ENCODE measurements at regions not wholly inside any gene's neighbourhood (a gene's known extent, or its start where the extent isn't known, plus 50 kb on each side); places are given as distances from the start of the nearest gene placed in this dataset.
"Not testable (repeated sequence)": the region's sequence is repeated elsewhere in the genome, so short reads cannot be mapped to it uniquely, and the experiment has no call there.

GRCh38 chr2:181737302-181737701 is 57.0 kb upstream of the NEUROD1 start:
- Mint-ChIP-seq H3K27me3 (ENCODE audit: low read depth) (peaks cover 19% of the 10 kb centered on the region), H3K9me3 (peaks cover 18% of the 10 kb centered on the region)
- not testable (repeated sequence) for H3K4me1 Mint-ChIP-seq; H3K27ac Mint-ChIP-seq; H3K36me3 Mint-ChIP-seq; H3K4me3 Mint-ChIP-seq; DNase-seq (ENCODE audit: low spot score in 2 of 2, unreplicated experiment in 2 of 2)

- no peaks in the 10 kb centered on the region for H3K36me3 Mint-ChIP-seq
- DNase-seq (ENCODE audit: low spot score in 2 of 2, unreplicated experiment in 2 of 2) = no peak
- H3K4me1 Mint-ChIP-seq = peaks cover 9% of the 10 kb centered on the region
- no peak overlapping the region for H3K4me3 Mint-ChIP-seq
- H3K27ac Mint-ChIP-seq = no peak overlapping the region
- TF ChIP-seq, protein P1, sequence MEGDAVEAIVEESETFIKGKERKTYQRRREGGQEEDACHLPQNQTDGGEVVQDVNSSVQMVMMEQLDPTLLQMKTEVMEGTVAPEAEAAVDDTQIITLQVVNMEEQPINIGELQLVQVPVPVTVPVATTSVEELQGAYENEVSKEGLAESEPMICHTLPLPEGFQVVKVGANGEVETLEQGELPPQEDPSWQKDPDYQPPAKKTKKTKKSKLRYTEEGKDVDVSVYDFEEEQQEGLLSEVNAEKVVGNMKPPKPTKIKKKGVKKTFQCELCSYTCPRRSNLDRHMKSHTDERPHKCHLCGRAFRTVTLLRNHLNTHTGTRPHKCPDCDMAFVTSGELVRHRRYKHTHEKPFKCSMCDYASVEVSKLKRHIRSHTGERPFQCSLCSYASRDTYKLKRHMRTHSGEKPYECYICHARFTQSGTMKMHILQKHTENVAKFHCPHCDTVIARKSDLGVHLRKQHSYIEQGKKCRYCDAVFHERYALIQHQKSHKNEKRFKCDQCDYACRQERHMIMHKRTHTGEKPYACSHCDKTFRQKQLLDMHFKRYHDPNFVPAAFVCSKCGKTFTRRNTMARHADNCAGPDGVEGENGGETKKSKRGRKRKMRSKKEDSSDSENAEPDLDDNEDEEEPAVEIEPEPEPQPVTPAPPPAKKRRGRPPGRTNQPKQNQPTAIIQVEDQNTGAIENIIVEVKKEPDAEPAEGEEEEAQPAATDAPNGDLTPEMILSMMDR (IDR thresholded peaks at IDR 0.05; ENCODE audit: unreplicated experiment) = no peak
- peaks cover 16% of the 10 kb centered on the region for H3K27me3 Mint-ChIP-seq (ENCODE audit: low read depth)
- H3K9me3 Mint-ChIP-seq = peaks cover 10% of the 10 kb centered on the region
Observed at GRCh38 chr2:181738074-181738473, 57.8 kb upstream of the NEUROD1 start.

GRCh38 chr2:181738563-181738962 is 58.2 kb upstream of the NEUROD1 start:
- peaks cover 13% of the 10 kb centered on the region for H3K27me3 Mint-ChIP-seq (ENCODE audit: low read depth)
- peaks cover 8% of the 10 kb centered on the region for H3K9me3 Mint-ChIP-seq
- H3K4me1 Mint-ChIP-seq = peaks cover 12% of the 10 kb centered on the region
- no peaks in the 10 kb centered on the region for H3K36me3 Mint-ChIP-seq
- TF ChIP-seq, protein P1 (IDR thresholded peaks at IDR 0.05; ENCODE audit: unreplicated experiment) = no peak
- H3K4me3 Mint-ChIP-seq = no peak overlapping the region
- no peak for DNase-seq (ENCODE audit: low spot score in 2 of 2, unreplicated experiment in 2 of 2)
- no peak overlapping the region for H3K27ac Mint-ChIP-seq

DNA sequence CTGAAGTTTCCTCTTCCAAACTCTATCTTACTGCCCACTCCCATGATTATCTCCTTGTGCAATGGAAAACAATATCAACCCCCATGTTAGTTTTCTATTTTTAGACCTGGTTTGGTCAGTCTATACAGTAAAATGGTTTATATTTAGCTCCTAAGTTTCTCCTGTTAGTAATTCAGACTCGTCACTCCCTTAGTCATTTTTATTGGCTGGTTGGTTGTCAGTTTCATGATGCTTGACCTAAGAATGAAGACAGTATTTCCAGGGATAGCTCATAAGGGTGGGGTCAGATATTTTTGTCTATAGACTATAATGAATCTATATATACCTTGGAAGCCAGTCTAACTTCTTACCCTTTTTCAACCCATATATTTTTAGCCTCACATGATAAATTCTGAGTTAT is 61.4 kb upstream of the NEUROD1 start:
- no peak overlapping the region for H3K4me3 Mint-ChIP-seq
- TF ChIP-seq, protein P1 (IDR thresholded peaks at IDR 0.05; ENCODE audit: unreplicated experiment) = no peak
- H3K4me1 Mint-ChIP-seq = peaks cover 18% of the 10 kb centered on the region
- no peaks in the 10 kb centered on the region for H3K36me3 Mint-ChIP-seq
- H3K9me3 Mint-ChIP-seq = peaks cover 3% of the 10 kb centered on the region
- peaks cover 1% of the 10 kb centered on the region for H3K27me3 Mint-ChIP-seq (ENCODE audit: low read depth)
- no peak for DNase-seq (ENCODE audit: low spot score in 2 of 2, unreplicated experiment in 2 of 2)
- no peak overlapping the region for H3K27ac Mint-ChIP-seq

DNA sequence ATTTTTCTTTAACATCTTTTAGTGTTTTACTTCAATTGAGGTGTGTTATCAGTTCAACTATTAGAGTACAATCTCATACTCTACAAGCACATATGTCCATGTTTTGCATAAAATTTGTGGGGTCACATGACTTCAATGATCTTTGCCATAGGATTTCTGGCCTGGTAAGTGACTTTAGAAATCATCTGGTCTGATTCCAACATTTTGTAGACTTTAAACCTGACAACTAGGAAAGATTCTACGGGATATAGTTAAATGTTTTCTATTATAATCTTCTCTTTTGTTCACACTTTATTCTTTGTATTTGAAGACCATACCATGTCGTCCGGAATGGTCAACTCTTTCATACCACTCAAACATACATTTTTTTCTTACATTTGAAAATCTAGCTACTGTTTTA is 62.0 kb upstream of the NEUROD1 start:
- H3K9me3 Mint-ChIP-seq = peaks cover 6% of the 10 kb centered on the region
- H3K27ac Mint-ChIP-seq = no peak overlapping the region
- H3K36me3 Mint-ChIP-seq = peaks cover 3% of the 10 kb centered on the region
- peaks cover 18% of the 10 kb centered on the region for H3K4me1 Mint-ChIP-seq
- DNase-seq (ENCODE audit: low spot score in 2 of 2, unreplicated experiment in 2 of 2) = no peak
- H3K27me3 Mint-ChIP-seq (ENCODE audit: low read depth) = peaks cover 1% of the 10 kb centered on the region
- TF ChIP-seq, protein P1 (IDR thresholded peaks at IDR 0.05; ENCODE audit: unreplicated experiment) = no peak
- H3K4me3 Mint-ChIP-seq = no peak overlapping the region

- Mint-ChIP-seq H3K9me3 (peaks cover 11% of the 10 kb centered on the region), H3K4me1 (peaks cover 18% of the 10 kb centered on the region), H3K4me3 (no peak overlapping the region), H3K27me3 (ENCODE audit: low read depth) (peaks cover 1% of the 10 kb centered on the region), H3K27ac (no peak overlapping the region), H3K36me3 (peaks cover 3% of the 10 kb centered on the region)
- TF ChIP-seq, protein P1 (IDR thresholded peaks at IDR 0.05; ENCODE audit: unreplicated experiment) = peak; percentile 57
- no peak for DNase-seq (ENCODE audit: low spot score in 2 of 2, unreplicated experiment in 2 of 2)
Observed at GRCh38 chr2:181742922-181743722, 62.8 kb upstream of the NEUROD1 start.

Data from mesothelial cell of epicardium (in vitro differentiated cells).